Right lobe of liver (tissue), 4 donors: ENCODE measurements at regions not wholly inside any gene's neighbourhood (a gene's known extent, or its start where the extent isn't known, plus 50 kb on each side); places are given as distances from the start of the nearest gene placed in this dataset.

ENCODE experiments used
- CTCF ChIP-seq, 4 donors: fragments of 200-600 bp in 3 of 4; fragments of 450-650 bp in 1 of 4; IDR thresholded peaks; one replicate each; pipeline versions ENCODE4 v1.5.1 to v1.8.0; 2016 to 2022; ENCODE audit warnings: antibody characterized with exemption in 4 of 4, mild to moderate bottlenecking in 2 of 4
- POLR2A ChIP-seq: fragments of 450-650 bp; IDR thresholded peaks from one replicate; pipeline ENCODE4 v1.6.1; 2017; ENCODE audit warnings: antibody characterized with exemption, mild to moderate bottlenecking
- donor health status: DM: no; HTN: no; CAD: no.
- donor health status: DM: no; HTN: no; CAD: no.
- donor health status: DM: no; HTN: yes; CAD: no.

GRCh38 chr10:26368463-26368862, 69.7 kb upstream of the APBB1IP start:
- no peak for TF ChIP-seq CTCF (IDR thresholded peaks at IDR 0.05)
- no peak for TF ChIP-seq POLR2A
